T-helper 2 cell (primary cell): ENCODE measurements at regions not wholly inside any gene's neighbourhood (a gene's known extent, or its start where the extent isn't known, plus 50 kb on each side); places are given as distances from the start of the nearest gene placed in this dataset.
A peak's percentile ranks its signal among the peaks of the same experiment; 100 is the strongest.
"Not testable (repeated sequence)": the region's sequence is repeated elsewhere in the genome, so short reads cannot be mapped to it uniquely, and the experiment has no call there.

Source experiments
- DNase-seq, 5 experiments: peaks; one replicate each; pipeline versions ENCODE4 v3.0.0 to v3.0.0-alpha.2; 2012 to 2022

- DNase-seq, result no peak
Measured at GRCh38 chr3:11739706-11740105, 96.0 kb upstream of the VGLL4 start.

DNA sequence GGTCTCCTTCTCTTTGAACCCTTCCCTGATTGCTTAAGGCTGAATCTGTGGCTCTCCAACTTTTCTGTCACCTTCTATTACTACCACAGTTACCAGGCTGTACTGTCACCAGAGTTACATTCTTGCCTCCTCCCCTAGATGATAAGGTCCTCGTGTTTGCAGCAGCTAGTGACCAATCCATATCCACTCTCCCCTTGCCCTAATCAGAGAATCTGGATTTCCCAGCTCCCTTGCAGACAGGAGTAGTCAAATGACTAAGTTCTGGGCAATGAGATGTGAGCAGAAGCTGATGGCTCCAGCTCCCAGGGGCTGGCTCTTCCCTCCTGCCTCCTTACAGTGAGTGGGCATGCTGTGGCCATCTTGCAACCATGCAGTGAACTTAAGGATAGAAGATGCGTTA is 95.4 kb upstream of the VGLL4 start:
- DNase-seq, result no peak

- DNase-seq, result no peak
Measured at GRCh38 chr3:11737742-11738141, 94.0 kb upstream of the VGLL4 start.

- DNase-seq, result peak in 1 of 5 experiments; percentile 44
Measured at GRCh38 chr3:11736136-11736833, 92.6 kb upstream of the VGLL4 start.

DNA sequence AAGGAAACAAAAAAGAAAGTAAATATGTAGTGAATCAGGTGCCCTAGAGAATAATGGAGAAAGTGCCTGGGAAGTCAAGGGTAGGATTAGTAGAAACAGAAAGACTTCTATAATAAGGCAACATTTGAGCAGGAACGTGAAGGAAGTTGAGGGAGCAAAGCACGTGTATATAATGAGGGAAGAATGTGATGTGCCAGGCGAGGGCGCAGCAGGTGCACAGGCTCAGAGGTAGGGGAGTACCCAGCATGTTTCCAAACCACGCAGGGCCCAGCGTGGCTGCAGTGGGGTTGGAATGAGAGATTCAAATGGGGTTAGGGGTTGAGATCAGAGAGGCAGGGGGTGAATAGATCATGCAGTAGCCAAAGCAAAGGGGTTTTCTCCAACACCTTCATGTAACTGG is 91.9 kb upstream of the VGLL4 start:
- DNase-seq, result peak in 1 of 5 experiments; percentile 14

GRCh38 chr3:11735111-11735510 is 91.4 kb upstream of the VGLL4 start:
- not testable (repeated sequence) for DNase-seq

GRCh38 chr3:11733914-11734313 is 90.2 kb upstream of the VGLL4 start:
- no peak for DNase-seq

DNA sequence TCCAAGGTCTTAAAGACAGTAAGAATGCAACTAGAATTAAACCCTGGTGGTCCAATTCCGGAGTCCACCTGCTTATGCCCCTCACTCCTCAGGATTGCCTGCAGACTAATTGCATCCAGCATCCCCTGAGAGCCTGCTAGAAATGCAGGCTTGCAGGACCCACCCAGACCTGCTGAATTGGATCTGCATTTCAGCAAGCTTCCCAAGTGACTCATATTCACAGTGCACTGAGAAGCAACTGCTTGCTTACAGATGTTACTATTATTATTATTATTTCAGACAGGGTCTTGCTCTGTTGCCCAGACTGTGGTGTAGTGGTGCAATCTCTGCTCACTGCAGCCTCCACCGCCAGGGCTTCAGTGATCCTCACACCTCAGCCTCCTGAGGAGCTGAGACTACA is 83.5 kb upstream of the VGLL4 start:
- no peak for DNase-seq

GRCh38 chr3:11726146-11726545 is 82.4 kb upstream of the VGLL4 start:
- no peak for DNase-seq

- not testable (repeated sequence) for DNase-seq
Measured at GRCh38 chr3:11725340-11725641, 81.6 kb upstream of the VGLL4 start.

- DNase-seq, result peak in 1 of 5 experiments; percentile 75
Measured at GRCh38 chr3:11724615-11725339, 81.1 kb upstream of the VGLL4 start.

DNA sequence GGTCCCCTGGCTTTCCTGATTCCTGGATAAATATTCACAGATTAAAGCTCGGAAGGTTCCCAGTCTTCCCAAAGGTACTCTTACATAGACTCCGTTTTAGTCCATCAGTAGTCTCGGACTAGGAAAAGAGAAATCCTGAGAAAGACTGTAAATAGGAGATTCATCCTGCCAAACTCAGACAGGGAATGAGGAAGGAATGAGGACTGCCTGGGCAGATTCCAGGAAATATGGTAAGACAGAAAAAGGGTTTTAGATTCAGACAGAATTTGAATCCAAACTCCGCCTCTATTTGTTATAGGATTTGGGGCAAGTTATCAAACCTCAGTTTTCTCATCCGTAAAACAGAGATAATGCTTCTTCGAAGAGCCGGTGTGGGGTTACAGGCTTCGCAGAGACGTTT is 77.8 kb upstream of the VGLL4 start:
- DNase-seq, result no peak

DNA sequence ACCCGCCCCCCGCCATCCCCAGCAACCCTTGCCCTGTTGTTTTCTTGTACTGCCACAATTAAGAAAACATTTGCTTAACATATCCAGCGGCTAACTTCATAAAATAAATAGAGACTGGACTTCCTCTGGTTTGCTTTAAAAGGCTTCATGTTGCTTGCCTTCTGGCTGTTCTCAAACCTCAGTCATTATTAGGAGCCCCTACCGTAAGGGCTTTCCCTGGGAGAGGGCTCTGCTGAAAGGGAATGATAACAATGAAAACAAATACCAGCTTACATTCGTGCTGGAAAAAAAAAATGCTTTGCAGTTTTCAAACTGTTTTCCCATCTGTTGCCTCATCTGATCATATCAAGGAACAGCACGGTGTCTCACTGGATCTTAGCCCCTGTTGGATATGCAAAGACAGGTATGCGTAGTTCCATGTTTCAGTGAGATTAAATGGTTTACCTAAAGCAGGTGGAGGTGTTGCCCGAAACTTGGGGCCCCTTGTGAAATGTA is 77.2 kb upstream of the VGLL4 start:
- DNase-seq, result no peak

DNA sequence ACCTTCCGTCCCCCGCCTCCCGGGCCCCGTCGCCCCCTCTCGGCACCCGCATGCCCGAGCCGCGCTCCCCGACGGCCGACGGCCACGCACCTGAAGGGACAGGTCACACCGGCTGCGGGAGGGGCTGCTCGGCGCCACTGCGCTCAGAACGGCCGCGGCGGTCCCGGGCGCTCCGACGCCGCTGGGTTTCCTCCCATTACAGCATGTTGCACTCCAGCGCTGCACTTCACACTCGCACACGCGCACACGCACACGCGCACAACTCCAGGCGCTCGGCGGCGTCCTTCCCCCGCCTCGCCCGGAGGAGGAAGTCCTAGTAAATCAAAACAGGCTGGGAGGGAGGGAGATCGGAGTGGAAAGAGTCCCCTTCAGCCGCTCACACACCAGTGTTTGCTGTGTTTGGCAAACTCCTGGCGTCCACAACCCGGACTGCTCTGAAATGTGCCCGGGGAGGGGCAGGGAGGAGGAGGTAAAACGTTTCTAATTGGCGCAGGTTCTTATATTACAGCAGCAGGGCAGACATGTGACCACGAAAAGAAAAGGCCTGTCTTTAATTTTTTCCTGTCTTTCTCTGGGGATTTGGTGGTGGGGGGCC is 76.7 kb upstream of the VGLL4 start:
- DNase-seq, result peak; percentile 13 to 80 (median 33)

DNA sequence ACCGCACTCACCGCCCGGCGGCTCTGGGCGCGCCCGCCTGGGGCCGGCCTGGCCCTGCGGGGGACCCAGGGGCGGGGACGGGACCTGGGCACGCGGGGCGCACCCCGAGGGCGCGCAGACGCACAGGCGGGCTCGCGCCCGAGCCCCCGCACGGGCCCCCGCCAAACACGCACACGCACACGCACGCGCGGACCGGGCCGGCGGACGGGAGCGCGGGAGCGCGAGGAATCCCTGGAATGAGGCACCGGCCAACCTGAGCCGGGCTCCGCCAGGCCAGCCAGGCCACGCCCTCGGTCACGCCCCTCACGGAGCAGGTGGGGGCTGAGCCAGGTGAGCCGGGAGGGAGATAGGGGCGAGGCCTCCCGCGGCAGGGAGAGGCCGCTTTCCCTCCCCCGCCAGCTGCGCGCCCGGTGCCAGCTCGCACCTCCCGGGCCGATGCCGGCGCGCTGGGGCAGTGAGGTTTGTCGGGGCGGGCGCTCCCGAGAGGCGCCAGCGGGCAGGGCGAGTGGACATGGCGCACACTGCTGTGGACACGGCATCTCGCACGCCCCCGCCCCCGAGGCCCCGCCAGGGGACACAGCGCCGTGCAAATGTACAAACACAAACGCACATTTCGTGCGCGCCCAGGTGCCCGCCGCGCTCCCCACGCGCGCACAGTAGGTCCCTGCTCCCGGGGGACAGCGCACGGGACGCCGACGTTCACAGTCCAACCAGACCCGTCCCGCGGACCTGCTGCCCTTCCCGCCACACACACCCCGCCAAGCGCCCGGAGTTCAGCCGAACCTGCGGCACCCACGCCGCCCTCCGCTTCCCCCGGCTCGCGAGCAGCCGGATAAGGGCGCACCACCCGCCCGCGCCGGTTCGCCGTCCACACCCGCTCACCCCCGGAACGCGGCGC is 75.9 kb upstream of the VGLL4 start:
- peak; percentile 58 to 77 (median 70) for DNase-seq

- DNase-seq, result peak in 3 of 5 experiments; percentile 9 to 72 (median 28)
Measured at GRCh38 chr3:11718637-11719405, 75.1 kb upstream of the VGLL4 start.

- peak in 1 of 5 experiments; percentile 10 for DNase-seq
Measured at GRCh38 chr3:11717768-11718636, 74.3 kb upstream of the VGLL4 start.

DNA sequence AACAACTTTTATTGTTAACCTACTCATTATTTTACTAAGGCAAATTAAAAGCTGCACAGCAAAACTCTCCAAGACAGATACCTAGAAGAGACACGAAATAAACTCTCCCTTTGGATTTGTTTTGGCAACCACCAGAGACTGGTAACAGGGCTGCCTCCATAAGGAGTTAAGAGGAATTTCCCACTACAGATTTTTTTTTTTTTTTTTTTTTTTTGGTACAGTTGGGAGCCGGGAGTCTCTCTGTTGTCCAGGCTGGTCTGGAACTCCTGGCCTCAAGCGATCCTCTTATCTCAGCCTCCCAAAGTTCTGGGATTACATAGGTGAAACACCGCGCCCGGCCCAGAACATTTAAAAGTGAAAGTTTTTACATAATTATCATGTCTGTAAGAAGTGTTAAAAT is 73.6 kb upstream of the VGLL4 start:
- DNase-seq, result no peak

DNA sequence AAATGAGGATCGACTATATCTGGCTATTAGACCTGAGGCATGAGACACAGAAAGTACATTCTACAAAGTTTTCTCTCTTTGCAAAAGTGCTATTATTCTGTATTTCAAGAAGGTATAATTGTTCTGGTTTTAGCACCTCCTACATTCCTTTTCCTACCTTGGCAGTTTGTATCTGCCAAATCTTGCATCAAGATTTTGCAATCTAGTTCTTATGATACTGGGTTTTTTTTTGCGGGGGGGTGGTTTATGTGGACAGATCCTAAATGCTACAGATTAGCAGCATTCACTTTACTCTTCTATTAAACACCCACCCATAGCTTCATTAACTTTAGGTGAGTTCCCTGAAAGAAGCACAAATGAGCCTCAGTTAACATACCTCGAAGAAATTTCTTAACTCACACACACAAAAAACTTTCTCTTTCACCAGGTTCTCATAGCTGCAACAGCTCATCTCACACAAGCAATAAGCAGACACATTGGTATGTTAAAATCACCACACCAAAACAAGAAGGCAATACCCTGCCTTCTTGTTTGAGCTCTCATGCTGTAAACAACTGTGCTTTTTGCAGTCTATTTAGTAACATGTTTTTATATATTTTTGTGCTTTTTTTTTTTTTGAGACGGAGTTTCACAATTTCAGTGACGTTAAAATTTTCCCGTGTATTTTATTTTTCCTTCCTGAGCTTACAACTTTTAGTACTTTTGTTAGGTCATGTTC is 73.0 kb upstream of the VGLL4 start:
- DNase-seq, result peak in 1 of 5 experiments; percentile 27

DNA sequence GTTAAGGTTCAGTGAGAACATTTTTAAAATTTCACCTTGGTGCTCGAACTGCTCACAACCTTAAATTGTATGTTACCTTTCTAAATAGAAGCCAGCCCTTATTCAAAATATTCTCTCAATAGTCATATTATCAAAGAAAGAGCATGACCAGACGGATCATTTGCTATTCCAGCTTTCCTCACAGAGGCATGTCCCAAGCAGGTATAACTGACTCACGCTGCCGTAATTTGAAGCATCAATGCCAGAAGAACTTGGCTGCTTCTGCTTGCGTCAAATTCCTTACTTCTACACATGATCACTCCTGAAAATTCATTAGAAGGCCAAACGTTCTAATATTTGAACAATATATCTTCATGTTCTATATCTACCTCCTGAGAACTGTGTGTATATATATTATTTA is 69.5 kb upstream of the VGLL4 start:
- no peak for DNase-seq
